Right lobe of liver (tissue), 6 donors: ENCODE measurements at regions not wholly inside any gene's neighbourhood (a gene's known extent, or its start where the extent isn't known, plus 50 kb on each side); places are given as distances from the start of the nearest gene placed in this dataset.
A peak's percentile ranks its signal among the peaks of the same experiment; 100 is the strongest.

Experiments
- ATAC-seq, 4 donors: fragments of 200-7000 bp; cut with Tn5 transposase; one replicate each; pipeline ENCODE4 v1.9.1; 2020; ENCODE audit warnings: mild to moderate bottlenecking in 4 of 4, moderate library complexity in 4 of 4
- DNase-seq, 3 donors: peaks; one replicate each; pipeline ENCODE4 v3.0.0-alpha.2; 2020
- H3K27ac ChIP-seq, 3 donors: fragments of 200-600 bp; one replicate each; pipeline ENCODE4 v1.8.0; 2022
- H3K27me3 ChIP-seq, 2 donors: fragments of 200-600 bp; one replicate each; pipeline ENCODE4 v1.8.0; 2022
- H3K36me3 ChIP-seq, 4 donors: fragments of 200-600 bp; sonication (generic) in 1 of 4; one replicate each; pipeline versions ENCODE4 v1.5.1 to v1.8.0; 2017 to 2022; ENCODE audit warnings: control low read depth in 1 of 4
- H3K4me1 ChIP-seq, 4 donors: fragments of 200-600 bp; sonication (generic) in 1 of 4; one replicate each; pipeline versions ENCODE4 v1.5.1 to v1.8.0; 2017 to 2022; ENCODE audit warnings: control low read depth in 1 of 4
- H3K4me3 ChIP-seq, 3 donors: fragments of 200-600 bp; one replicate each; pipeline ENCODE4 v1.8.0; 2022
- H3K9me3 ChIP-seq, 4 donors: fragments of 200-600 bp; sonication (generic) in 1 of 4; one replicate each; pipeline versions ENCODE4 v1.5.1 to v1.8.0; 2017 to 2022; ENCODE audit warnings: control low read depth in 1 of 4
- CTCF ChIP-seq, 4 donors: fragments of 200-600 bp in 3 of 4; fragments of 450-650 bp in 1 of 4; IDR thresholded peaks; one replicate each; pipeline versions ENCODE4 v1.5.1 to v1.8.0; 2016 to 2022; ENCODE audit warnings: antibody characterized with exemption in 4 of 4, mild to moderate bottlenecking in 2 of 4
- POLR2A ChIP-seq: fragments of 450-650 bp; IDR thresholded peaks from one replicate; pipeline ENCODE4 v1.6.1; 2017; ENCODE audit warnings: antibody characterized with exemption, mild to moderate bottlenecking
- WGBS: methylation state at CpG from one replicate; pipeline ENCODE4 v1.1.6; 2018; ENCODE audit warnings: low coverage, low lambda C conversion rate; ENCODE audit not compliant: insufficient coverage; ENCODE audit errors: missing lambda C conversion rate; 5-methylcytosine and 5-hydroxymethylcytosine counted together
- intact Hi-C, 2 donors: fragments of 100-400 bp; cut with DNase I; formaldehyde crosslinking; loops; one replicate each; pipeline versions ENCODE4 v1.11.2 to v1.14.1; 2022
- donor health status: DM: no; HTN: yes; CAD: no.
- donor health status: DM: no; HTN: no; CAD: no.
- donor health status: DM: no; HTN: no; CAD: no.
- donor health status: DM: no; HTN: yes; CAD: no.
- donor health status: DM: no; HTN: yes; CAD: no.

GRCh38 chr5:2591777-2592453 lies 159.6 kb downstream of the IRX2 start:
- DNase-seq: no peak

DNA sequence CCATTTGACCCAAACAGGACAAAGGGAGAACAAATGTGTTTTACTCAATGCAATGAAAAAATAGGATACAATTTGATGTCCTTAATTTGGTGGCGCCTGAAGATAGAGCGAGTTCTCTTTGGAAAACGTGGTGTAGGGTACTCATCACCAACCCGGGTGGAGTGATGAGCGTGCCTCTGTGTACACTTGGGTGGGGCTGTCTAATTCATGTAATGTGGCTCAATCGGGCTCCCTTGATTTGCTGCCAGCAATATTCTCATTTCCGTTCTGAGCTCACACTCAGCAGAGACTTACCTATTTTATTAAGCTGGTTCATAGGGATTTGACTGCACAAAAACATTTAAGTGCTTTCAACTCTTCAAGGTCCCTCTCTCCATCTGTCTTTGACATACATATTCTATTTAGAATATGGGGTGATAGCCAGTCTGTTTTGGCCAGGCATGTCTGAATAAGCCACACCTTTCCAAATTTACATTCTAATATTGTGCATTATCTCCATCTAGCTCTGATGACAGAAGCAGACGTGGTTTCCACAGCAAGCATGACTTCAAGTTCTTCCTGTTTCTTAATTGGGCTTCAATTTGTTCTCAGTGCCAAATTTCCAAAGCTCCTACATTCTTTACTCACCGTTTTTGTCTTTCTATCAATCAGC lies 162.5 kb downstream of the IRX2 start:
- Histone ChIP-seq H3K27ac (no peak overlapping the region), H3K27me3 (no peaks in the 10 kb centered on the region), H3K4me3 (no peak overlapping the region), H3K4me1 (no peaks in the 10 kb centered on the region), H3K36me3 (no peaks in the 10 kb centered on the region), H3K9me3 (no peaks in the 10 kb centered on the region)
- TF ChIP-seq POLR2A: no peak
- TF ChIP-seq CTCF (IDR thresholded peaks at IDR 0.05): no peak
- 50% methylated on average over 6 of the region's 9 CpGs for WGBS
- ATAC-seq (no peak), DNase-seq (no peak)
- intact Hi-C loops: no loop called here

More at GRCh38 chr5:2591777-2592453, 159.6 kb downstream of the IRX2 start:
- WGBS: 60% methylated on average over 2 of the region's 19 CpGs
- Histone ChIP-seq H3K27me3 (no peaks in the 10 kb centered on the region), H3K4me1 (no peaks in the 10 kb centered on the region), H3K27ac (no peak overlapping the region), H3K4me3 (no peak overlapping the region), H3K36me3 (no peaks in the 10 kb centered on the region), H3K9me3 (no peaks in the 10 kb centered on the region)
- intact Hi-C loops: no loop called here
- peak in 1 of 4 donors; percentile 18 for ATAC-seq
- TF ChIP-seq CTCF (IDR thresholded peaks at IDR 0.05) (no peak), POLR2A (no peak)

GRCh38 chr5:2587189-2588031 lies 164.1 kb downstream of the IRX2 start:
- DNase-seq (no peak), ATAC-seq (no peak)
- Histone ChIP-seq H3K9me3 (no peaks in the 10 kb centered on the region), H3K27ac (no peak overlapping the region), H3K36me3 (no peaks in the 10 kb centered on the region), H3K27me3 (no peaks in the 10 kb centered on the region), H3K4me3 (no peak overlapping the region), H3K4me1 (no peaks in the 10 kb centered on the region)
- TF ChIP-seq POLR2A (no peak), CTCF (IDR thresholded peaks at IDR 0.05) (no peak)
- WGBS: 36% methylated on average over 4 of the region's 15 CpGs
- intact Hi-C loops: no loop called here

GRCh38 chr5:2586016-2586715 lies 165.3 kb downstream of the IRX2 start:
- Histone ChIP-seq H3K27me3 (no peaks in the 10 kb centered on the region), H3K4me3 (no peak overlapping the region), H3K9me3 (no peaks in the 10 kb centered on the region), H3K27ac (no peak overlapping the region), H3K36me3 (no peaks in the 10 kb centered on the region), H3K4me1 (no peaks in the 10 kb centered on the region)
- ATAC-seq: no peak
- intact Hi-C loops: no loop called here
- DNase-seq: no peak
- WGBS: 69% methylated on average over 5 of the region's 9 CpGs
- no peak for TF ChIP-seq POLR2A
